HL-60 (cell line): ENCODE measurements at regions not wholly inside any gene's neighbourhood (a gene's known extent, or its start where the extent isn't known, plus 50 kb on each side); places are given as distances from the start of the nearest gene placed in this dataset.

ENCODE experiments used
- DNase-seq, 2 experiments: peaks; one replicate each; pipeline ENCODE4 v3.0.0-alpha.2; 2010 to 2020; ENCODE audit warnings: low read depth in 1 of 2, low spot score in 1 of 2
- H3K27ac ChIP-seq: fragments of 250-450 bp; sonication (Bioruptor Pico); replicated peaks from 2 replicates; pipeline ENCODE4 v1.5.1; 2020; ENCODE audit warnings: mild to moderate bottlenecking, moderate library complexity
- H3K27me3 ChIP-seq: fragments of 250-450 bp; sonication (Bioruptor Pico); 2 replicates; pipeline ENCODE4 v1.5.1; 2021; ENCODE audit warnings: mild to moderate bottlenecking, moderate library complexity; ENCODE audit not compliant: insufficient read depth, poor library complexity, severe bottlenecking
- H3K4me3 ChIP-seq: replicated peaks from 2 replicates; pipeline ENCODE4 v1.5.1; 2011; ENCODE audit warnings: mild to moderate bottlenecking, control low read depth, low read length; ENCODE audit not compliant: insufficient read depth
- CTCF ChIP-seq: IDR thresholded peaks from one replicate; pipeline ENCODE4 v1.5.1; 2011; ENCODE audit warnings: low read length, control low read depth, inconsistent platforms; ENCODE audit not compliant: insufficient read depth
- GABPA ChIP-seq: IDR thresholded peaks from 2 replicates; pipeline ENCODE4 v1.6.1; 2012; ENCODE audit warnings: low read depth
- POLR2AphosphoS5 ChIP-seq: IDR thresholded peaks from 2 replicates; pipeline ENCODE4 v1.6.1; 2012; ENCODE audit warnings: low read depth
- REST ChIP-seq: IDR thresholded peaks from 2 replicates; pipeline ENCODE4 v1.6.1; 2012; ENCODE audit warnings: low read depth; ENCODE audit not compliant: insufficient replicate concordance
- SPI1 ChIP-seq: IDR thresholded peaks from 2 replicates; pipeline ENCODE4 v1.6.1; 2012; ENCODE audit warnings: low read depth, mild to moderate bottlenecking, borderline replicate concordance

GRCh38 chr3:117630469-117630868 is 920.9 kb downstream of the TUSC7 start:
- TF ChIP-seq SPI1 (no peak), GABPA (no peak), REST (no peak), POLR2AphosphoS5 (no peak), CTCF (no peak)
- Histone ChIP-seq H3K27me3 (no peaks in the 10 kb centered on the region), H3K4me3 (no peak overlapping the region), H3K27ac (no peak overlapping the region)
- DNase-seq: no peak

GRCh38 chr3:117630885-117631284 is 921.3 kb downstream of the TUSC7 start:
- Histone ChIP-seq H3K27me3 (no peaks in the 10 kb centered on the region), H3K27ac (no peak overlapping the region), H3K4me3 (no peak overlapping the region)
- DNase-seq: no peak
- TF ChIP-seq CTCF: no peak
- TF ChIP-seq POLR2AphosphoS5: no peak
- TF ChIP-seq GABPA: no peak
- TF ChIP-seq SPI1: no peak
- TF ChIP-seq REST: no peak

- Histone ChIP-seq H3K27ac (no peak overlapping the region), H3K4me3 (no peak overlapping the region), H3K27me3 (no peaks in the 10 kb centered on the region)
- no peak for DNase-seq
- TF ChIP-seq CTCF: no peak
- TF ChIP-seq SPI1: no peak
- TF ChIP-seq REST: no peak
- TF ChIP-seq POLR2AphosphoS5: no peak
- TF ChIP-seq GABPA: no peak
Observed at GRCh38 chr3:117631781-117632180, 922.2 kb downstream of the TUSC7 start.
